ENCODE measurements at regions not wholly inside any gene's neighbourhood (a gene's known extent, or its start where the extent isn't known, plus 50 kb on each side); places are given as distances from the start of the nearest gene placed in this dataset.

DNA sequence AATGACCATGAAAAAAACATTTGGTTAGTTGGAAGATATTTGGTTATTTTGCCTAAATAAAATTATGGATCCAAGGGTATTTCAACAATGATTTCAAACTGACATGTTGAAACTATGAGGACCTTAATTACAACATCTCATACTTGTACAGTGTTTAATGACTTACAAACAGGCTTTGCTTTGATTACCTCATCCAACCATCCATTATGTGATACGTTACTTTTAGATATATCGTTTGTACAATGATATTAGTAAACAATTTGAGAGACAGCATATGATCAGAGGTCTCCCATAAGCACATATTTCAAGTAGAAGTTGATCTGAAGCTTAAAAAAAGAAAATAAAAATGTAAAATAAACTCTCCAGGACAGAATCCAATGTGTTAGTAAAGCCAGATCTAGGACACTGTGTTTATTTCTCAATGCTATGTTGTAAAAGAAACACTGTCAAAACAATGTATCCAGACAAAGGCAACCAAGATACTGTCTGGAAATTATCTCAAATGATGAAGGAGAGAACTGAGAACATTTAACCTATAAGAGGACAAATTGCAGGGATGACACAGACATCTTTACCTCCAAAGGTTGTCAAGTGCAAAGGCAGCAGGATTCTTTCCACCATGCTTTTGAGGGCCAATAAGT lies 116.0 kb upstream of the TARS1 start:
- ChIA-PET POLR2A (ENCODE audit: unreplicated experiment) (no interaction called here), CTCF (no interaction called here)
- Histone ChIP-seq H3K9me2 (ENCODE audit: insufficient read depth) (no peaks in the 10 kb centered on the region), H3K4me3 (no peak overlapping the region), H3K9me3 (ENCODE audit: insufficient read depth, low read depth) (no peaks in the 10 kb centered on the region), H3K27ac (no peak overlapping the region), H3F3A (ENCODE audit: insufficient read depth, low read depth) (no peaks in the 10 kb centered on the region), H3K4me2 (no peak overlapping the region), H3K4me1 (replicated peaks; ENCODE audit: insufficient read depth) (no peaks in the 10 kb centered on the region), H3K79me2 (ENCODE audit: low read depth) (no peaks in the 10 kb centered on the region), H3K36me3 (ENCODE audit: low read depth) (no peaks in the 10 kb centered on the region), H2AFZ (no peak overlapping the region), H3K27me3 (ENCODE audit: insufficient read depth, low read depth) (no peaks in the 10 kb centered on the region), H4K20me1 (ENCODE audit: insufficient read depth) (no peaks in the 10 kb centered on the region)
- intact Hi-C loops (cut with micrococcal nuclease; ENCODE audit: unreplicated experiment): no loop called here
- BruUV-seq (replicated peaks): no TSS peak
- no peak for DNase-seq
- TF ChIP-seq EZH2 (IDR thresholded peaks at IDR 0.05; ENCODE audit: low read depth) (no peak), CTCF (conservative IDR thresholded peaks at IDR 0.05) (no peak)

- no TSS peak for BruUV-seq (replicated peaks)
- Histone ChIP-seq H3K36me3 (ENCODE audit: low read depth) (no peaks in the 10 kb centered on the region), H3K9me3 (ENCODE audit: insufficient read depth, low read depth) (no peaks in the 10 kb centered on the region; the same call in 1 of the 2 replicates), H3K4me2 (no peak overlapping the region), H2AFZ (no peak overlapping the region), H3K27me3 (ENCODE audit: insufficient read depth, low read depth) (no peaks in the 10 kb centered on the region), H3K4me1 (replicated peaks; ENCODE audit: insufficient read depth) (no peaks in the 10 kb centered on the region), H3K79me2 (ENCODE audit: low read depth) (no peaks in the 10 kb centered on the region), H3F3A (ENCODE audit: insufficient read depth, low read depth) (no peaks in the 10 kb centered on the region), H4K20me1 (ENCODE audit: insufficient read depth) (no peaks in the 10 kb centered on the region), H3K27ac (no peak overlapping the region), H3K9me2 (ENCODE audit: insufficient read depth) (no peaks in the 10 kb centered on the region), H3K4me3 (no peak overlapping the region)
- no peak for DNase-seq
- ChIA-PET POLR2A (ENCODE audit: unreplicated experiment) (no interaction called here), CTCF (no interaction called here)
- TF ChIP-seq CTCF (conservative IDR thresholded peaks at IDR 0.05): no peak
- no peak for TF ChIP-seq EZH2 (IDR thresholded peaks at IDR 0.05; ENCODE audit: low read depth)
- intact Hi-C loops (cut with micrococcal nuclease; ENCODE audit: unreplicated experiment): no loop called here
Observed at GRCh38 chr5:33328818-33329217, 111.9 kb upstream of the TARS1 start.

- H3K9me3 ChIP-seq (ENCODE audit: insufficient read depth, low read depth): no peaks in the 10 kb centered on the region; the same call in 1 of the 2 replicates
- no peaks in the 10 kb centered on the region for H3F3A ChIP-seq (ENCODE audit: insufficient read depth, low read depth)
- BruUV-seq (replicated peaks): no TSS peak
- H3K36me3 ChIP-seq (ENCODE audit: low read depth): no peaks in the 10 kb centered on the region
- no peaks in the 10 kb centered on the region for H3K4me1 ChIP-seq (replicated peaks; ENCODE audit: insufficient read depth)
- ChIA-PET CTCF (no interaction called here), POLR2A (ENCODE audit: unreplicated experiment) (no interaction called here)
- TF ChIP-seq EZH2 (IDR thresholded peaks at IDR 0.05; ENCODE audit: low read depth) (no peak), CTCF (conservative IDR thresholded peaks at IDR 0.05) (no peak)
- H3K4me3 ChIP-seq: no peak overlapping the region
- H3K4me2 ChIP-seq: no peak overlapping the region
- intact Hi-C loops (cut with micrococcal nuclease; ENCODE audit: unreplicated experiment): no loop called here
- no peaks in the 10 kb centered on the region for H3K27me3 ChIP-seq (ENCODE audit: insufficient read depth, low read depth)
- H4K20me1 ChIP-seq (ENCODE audit: insufficient read depth): no peaks in the 10 kb centered on the region
- no peak for DNase-seq
- H3K79me2 ChIP-seq (ENCODE audit: low read depth): no peaks in the 10 kb centered on the region
- no peak overlapping the region for H2AFZ ChIP-seq
- no peaks in the 10 kb centered on the region for H3K9me2 ChIP-seq (ENCODE audit: insufficient read depth)
- no peak overlapping the region for H3K27ac ChIP-seq
Observed at GRCh38 chr5:33329891-33330290, 110.9 kb upstream of the TARS1 start.
